ENCODE measurements at regions not wholly inside any gene's neighbourhood (a gene's known extent, or its start where the extent isn't known, plus 50 kb on each side); places are given as distances from the start of the nearest gene placed in this dataset.

DNA sequence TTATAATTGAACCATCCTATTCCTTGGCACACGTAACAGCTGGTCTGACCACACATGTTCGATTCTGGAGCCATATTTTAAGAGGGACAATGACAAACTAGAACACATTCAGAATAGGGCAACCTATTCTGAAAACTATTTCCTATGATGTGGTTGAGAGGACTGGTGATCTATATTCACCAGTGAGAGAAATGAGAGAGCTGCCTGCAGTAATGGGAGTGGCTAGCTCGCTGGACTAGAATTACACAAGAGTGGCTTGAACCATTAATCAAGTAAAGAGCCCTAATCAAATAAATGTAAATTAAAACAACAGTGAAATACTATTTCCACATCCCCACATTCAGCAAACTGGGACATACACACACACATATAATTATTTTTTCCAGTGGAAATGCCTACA is 55.3 kb upstream of the LY86 start:
- TF ChIP-seq, protein P1, sequence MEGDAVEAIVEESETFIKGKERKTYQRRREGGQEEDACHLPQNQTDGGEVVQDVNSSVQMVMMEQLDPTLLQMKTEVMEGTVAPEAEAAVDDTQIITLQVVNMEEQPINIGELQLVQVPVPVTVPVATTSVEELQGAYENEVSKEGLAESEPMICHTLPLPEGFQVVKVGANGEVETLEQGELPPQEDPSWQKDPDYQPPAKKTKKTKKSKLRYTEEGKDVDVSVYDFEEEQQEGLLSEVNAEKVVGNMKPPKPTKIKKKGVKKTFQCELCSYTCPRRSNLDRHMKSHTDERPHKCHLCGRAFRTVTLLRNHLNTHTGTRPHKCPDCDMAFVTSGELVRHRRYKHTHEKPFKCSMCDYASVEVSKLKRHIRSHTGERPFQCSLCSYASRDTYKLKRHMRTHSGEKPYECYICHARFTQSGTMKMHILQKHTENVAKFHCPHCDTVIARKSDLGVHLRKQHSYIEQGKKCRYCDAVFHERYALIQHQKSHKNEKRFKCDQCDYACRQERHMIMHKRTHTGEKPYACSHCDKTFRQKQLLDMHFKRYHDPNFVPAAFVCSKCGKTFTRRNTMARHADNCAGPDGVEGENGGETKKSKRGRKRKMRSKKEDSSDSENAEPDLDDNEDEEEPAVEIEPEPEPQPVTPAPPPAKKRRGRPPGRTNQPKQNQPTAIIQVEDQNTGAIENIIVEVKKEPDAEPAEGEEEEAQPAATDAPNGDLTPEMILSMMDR (IDR thresholded peaks at IDR 0.05; ENCODE audit: unreplicated experiment in 3 of 3), result no peak
- Mint-ChIP-seq H3K9me3 (peaks cover 6% of the 10 kb centered on the region), H3K4me1 (peaks cover 4% of the 10 kb centered on the region), H3K27me3 (ENCODE audit: low read depth) (peaks cover 4% of the 10 kb centered on the region), H3K4me3 (no peak overlapping the region), H3K36me3 (ENCODE audit: low read depth) (no peaks in the 10 kb centered on the region), H3K27ac (no peak overlapping the region)

DNA sequence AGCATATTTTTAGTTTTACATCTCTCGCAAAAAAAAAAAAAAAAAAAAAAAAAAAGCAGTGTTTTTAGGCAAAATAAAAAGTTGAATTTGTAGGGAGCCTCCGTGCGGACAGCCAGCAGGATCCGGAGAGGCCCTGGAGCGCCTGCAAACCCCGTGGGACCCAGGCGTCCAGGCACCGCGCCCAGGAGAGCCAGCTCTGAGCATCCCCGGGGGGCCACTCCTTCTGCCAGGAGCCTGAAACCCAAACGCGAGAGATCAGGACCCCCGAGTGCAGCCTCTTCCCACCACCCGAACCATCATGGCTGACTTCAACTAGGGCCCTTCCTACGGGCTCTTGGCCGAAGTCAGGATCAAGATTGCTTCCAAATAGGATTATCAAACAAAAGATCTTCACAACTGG is 54.1 kb upstream of the LY86 start:
- H3K27me3 Mint-ChIP-seq (ENCODE audit: low read depth), result peaks cover 4% of the 10 kb centered on the region
- no peak overlapping the region for H3K27ac Mint-ChIP-seq
- no peak overlapping the region for H3K4me3 Mint-ChIP-seq
- no peaks in the 10 kb centered on the region for H3K36me3 Mint-ChIP-seq (ENCODE audit: low read depth)
- peaks cover 3% of the 10 kb centered on the region for H3K9me3 Mint-ChIP-seq
- TF ChIP-seq, protein P1 (IDR thresholded peaks at IDR 0.05; ENCODE audit: unreplicated experiment in 3 of 3), result no peak
- H3K4me1 Mint-ChIP-seq, result peaks cover 15% of the 10 kb centered on the region

DNA sequence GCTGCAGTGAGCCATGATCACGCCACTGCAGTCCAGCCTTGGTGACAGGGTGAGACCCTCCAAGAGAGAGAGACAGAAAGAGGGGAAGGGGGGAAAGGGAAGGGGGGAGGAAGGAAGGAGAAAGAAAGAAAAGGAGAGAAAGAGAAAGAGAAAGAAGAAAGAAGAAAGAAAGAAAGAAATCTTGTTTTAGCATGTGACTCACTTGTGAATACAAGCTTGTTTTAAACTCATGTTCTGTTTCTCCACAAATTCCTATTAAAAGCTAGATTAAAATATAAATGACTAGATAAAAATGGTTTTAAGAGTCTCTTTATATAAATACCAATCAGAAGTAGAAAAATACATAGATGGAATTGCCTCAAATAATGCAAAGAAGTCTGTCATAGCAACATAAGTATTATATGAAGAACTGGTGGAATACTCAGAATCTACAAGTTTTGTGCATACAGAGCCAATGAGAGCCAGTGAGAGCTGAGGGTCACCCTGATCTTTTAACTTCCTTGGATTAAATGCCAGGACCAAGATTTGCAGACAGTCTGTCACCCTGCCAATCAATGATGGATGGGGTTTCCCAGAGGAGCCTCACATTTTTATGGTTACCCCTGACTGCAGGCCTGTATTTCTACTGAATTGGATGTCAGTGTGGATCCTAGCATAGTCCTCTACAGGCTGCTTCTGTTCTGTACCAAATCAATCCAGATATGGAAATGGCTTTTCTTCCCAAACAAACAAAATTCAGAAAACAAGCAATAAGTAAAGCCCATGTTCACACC is 50.8 kb upstream of the LY86 start:
- peaks cover 1% of the 10 kb centered on the region for H3K9me3 Mint-ChIP-seq
- H3K27me3 Mint-ChIP-seq (ENCODE audit: low read depth), result peaks cover 11% of the 10 kb centered on the region
- no peak overlapping the region for H3K4me3 Mint-ChIP-seq
- TF ChIP-seq, protein P1 (IDR thresholded peaks at IDR 0.05; ENCODE audit: unreplicated experiment in 3 of 3), result no peak
- H3K4me1 Mint-ChIP-seq, result peaks cover 27% of the 10 kb centered on the region
- peak overlapping the region in 1 of 3 experiments; percentile 9 for H3K27ac Mint-ChIP-seq
- no peaks in the 10 kb centered on the region for H3K36me3 Mint-ChIP-seq (ENCODE audit: low read depth)

DNA sequence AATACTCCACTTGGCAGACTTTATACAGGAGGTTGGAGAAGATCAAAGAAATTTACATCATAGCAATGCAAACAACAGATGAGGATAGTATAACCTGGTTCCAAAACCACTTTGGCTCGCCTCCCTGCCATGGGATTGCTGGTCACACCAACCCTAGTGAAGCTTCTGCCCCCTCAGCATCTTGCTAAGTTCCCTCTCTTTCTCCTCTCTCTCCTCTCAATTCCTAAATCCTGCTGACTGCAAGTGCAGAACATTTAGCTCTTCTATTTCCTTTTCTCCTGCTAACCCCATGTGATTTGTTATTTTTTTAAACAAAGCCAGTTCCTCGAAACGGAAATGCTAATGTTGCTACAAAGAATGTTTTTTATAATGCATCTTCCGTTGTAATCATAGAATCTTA is 50.3 kb upstream of the LY86 start:
- Mint-ChIP-seq H3K36me3 (ENCODE audit: low read depth) (no peaks in the 10 kb centered on the region), H3K27ac (peak overlapping the region in 1 of 3 experiments; percentile 9), H3K27me3 (ENCODE audit: low read depth) (peaks cover 13% of the 10 kb centered on the region), H3K4me1 (peaks cover 31% of the 10 kb centered on the region), H3K4me3 (no peak overlapping the region), H3K9me3 (peaks cover 6% of the 10 kb centered on the region)
- TF ChIP-seq, protein P1 (IDR thresholded peaks at IDR 0.05; ENCODE audit: unreplicated experiment in 3 of 3), result no peak

Data from nephron (organoid).